Breast epithelium (tissue), 3 donors: ENCODE measurements at regions not wholly inside any gene's neighbourhood (a gene's known extent, or its start where the extent isn't known, plus 50 kb on each side); places are given as distances from the start of the nearest gene placed in this dataset.

Experiments
- POLR2A ChIP-seq: fragments of 450-650 bp; IDR thresholded peaks from one replicate; pipeline ENCODE4 v1.6.1; 2016; ENCODE audit warnings: antibody characterized with exemption, mild to moderate bottlenecking, moderate library complexity
- TF ChIP-seq, protein P1 (sequence below), 3 donors: fragments of 450-650 bp; IDR thresholded peaks; one replicate each; pipeline ENCODE4 v1.5.1; 2016 to 2017; ENCODE audit warnings: antibody characterized with exemption in 3 of 3, mild to moderate bottlenecking in 3 of 3, moderate library complexity in 3 of 3

GRCh38 chr3:64885055-64885454 is 197.3 kb upstream of the ADAMTS9 start:
- TF ChIP-seq, protein P1, sequence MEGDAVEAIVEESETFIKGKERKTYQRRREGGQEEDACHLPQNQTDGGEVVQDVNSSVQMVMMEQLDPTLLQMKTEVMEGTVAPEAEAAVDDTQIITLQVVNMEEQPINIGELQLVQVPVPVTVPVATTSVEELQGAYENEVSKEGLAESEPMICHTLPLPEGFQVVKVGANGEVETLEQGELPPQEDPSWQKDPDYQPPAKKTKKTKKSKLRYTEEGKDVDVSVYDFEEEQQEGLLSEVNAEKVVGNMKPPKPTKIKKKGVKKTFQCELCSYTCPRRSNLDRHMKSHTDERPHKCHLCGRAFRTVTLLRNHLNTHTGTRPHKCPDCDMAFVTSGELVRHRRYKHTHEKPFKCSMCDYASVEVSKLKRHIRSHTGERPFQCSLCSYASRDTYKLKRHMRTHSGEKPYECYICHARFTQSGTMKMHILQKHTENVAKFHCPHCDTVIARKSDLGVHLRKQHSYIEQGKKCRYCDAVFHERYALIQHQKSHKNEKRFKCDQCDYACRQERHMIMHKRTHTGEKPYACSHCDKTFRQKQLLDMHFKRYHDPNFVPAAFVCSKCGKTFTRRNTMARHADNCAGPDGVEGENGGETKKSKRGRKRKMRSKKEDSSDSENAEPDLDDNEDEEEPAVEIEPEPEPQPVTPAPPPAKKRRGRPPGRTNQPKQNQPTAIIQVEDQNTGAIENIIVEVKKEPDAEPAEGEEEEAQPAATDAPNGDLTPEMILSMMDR (IDR thresholded peaks at IDR 0.05): no peak
- no peak for TF ChIP-seq POLR2A
